Body of pancreas (tissue), 4 donors: ENCODE measurements at regions not wholly inside any gene's neighbourhood (a gene's known extent, or its start where the extent isn't known, plus 50 kb on each side); places are given as distances from the start of the nearest gene placed in this dataset.

Source experiments
- CTCF ChIP-seq, 7 experiments: fragments of 450-650 bp in 4 of 7; fragments of 200-600 bp in 3 of 7; sonication (generic) in 3 of 7; IDR thresholded peaks; one replicate each; pipeline ENCODE4 v1.5.1; 2016 to 2019; ENCODE audit warnings: antibody characterized with exemption in 7 of 7
- POLR2A ChIP-seq, 3 donors: fragments of 450-650 bp; IDR thresholded peaks; one replicate each; pipeline ENCODE4 v1.6.1; 2016; ENCODE audit warnings: antibody characterized with exemption in 3 of 3, mild to moderate bottlenecking in 2 of 3

- no peak for TF ChIP-seq CTCF (IDR thresholded peaks at IDR 0.05)
- no peak for TF ChIP-seq POLR2A (IDR thresholded peaks at IDR 0.05)
Measured at GRCh38 chr10:6840201-6840691, 260.2 kb upstream of the PRKCQ start.
